ENCODE measurements at regions not wholly inside any gene's neighbourhood (a gene's known extent, or its start where the extent isn't known, plus 50 kb on each side); places are given as distances from the start of the nearest gene placed in this dataset.

DNA sequence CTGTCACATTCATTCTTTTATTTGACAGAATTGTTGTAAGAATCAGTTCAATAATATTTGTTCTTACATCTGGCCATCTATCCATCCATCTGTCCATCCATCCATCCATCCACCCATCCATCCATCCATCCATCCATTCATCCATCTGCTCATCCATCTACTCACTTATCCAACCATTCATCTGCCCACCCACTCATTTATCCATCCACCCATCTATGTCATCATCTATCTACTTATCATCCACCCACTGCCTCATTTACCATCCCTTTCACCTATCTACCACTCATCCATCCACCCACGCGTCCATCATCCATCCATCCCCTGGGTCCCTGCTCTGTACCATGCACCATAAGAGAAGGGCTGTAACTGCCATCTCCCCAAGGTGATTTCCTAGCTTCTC, 134.1 kb downstream of the FOXD2 start:
- Histone ChIP-seq H3K27ac (no peak overlapping the region), H3K9me3 (replicated peaks in 1 of 3) (no peaks in the 10 kb centered on the region), H3K4me3 (no peak overlapping the region), H3K27me3 (no peaks in the 10 kb centered on the region), H3K4me1 (replicated peaks in 1 of 2) (peaks cover 0 to 9% of the 10 kb centered on the region in 2 donors), H3K36me3 (replicated peaks in 1 of 2) (no peaks in the 10 kb centered on the region)
- TF ChIP-seq CTCF (IDR thresholded peaks at IDR 0.05) (no peak), POLR2A (IDR thresholded peaks at IDR 0.05) (no peak)
- intact Hi-C loops (cut with DNase I): no loop called here
- DNase-seq: no peak
- 95 to 100% (median 99%) methylated on average over 2 of the region's 2 CpGs for WGBS, 4 donors

- H3K27me3 ChIP-seq: no peaks in the 10 kb centered on the region
- no peak overlapping the region for H3K27ac ChIP-seq
- peaks cover 0 to 9% of the 10 kb centered on the region in 2 donors for H3K4me1 ChIP-seq (replicated peaks in 1 of 2)
- H3K4me3 ChIP-seq: no peak overlapping the region
- DNase-seq: no peak
- no peak for TF ChIP-seq CTCF (IDR thresholded peaks at IDR 0.05)
- no peak for TF ChIP-seq POLR2A (IDR thresholded peaks at IDR 0.05)
- H3K36me3 ChIP-seq (replicated peaks in 1 of 2): no peaks in the 10 kb centered on the region
- 82 to 93% (median 88%) methylated on average over 4 to 13 of the region's 13 CpGs for WGBS, 4 donors
- intact Hi-C loops (cut with DNase I): no loop called here
- no peaks in the 10 kb centered on the region for H3K9me3 ChIP-seq (replicated peaks in 1 of 3)
Observed at GRCh38 chr1:47572731-47573430, 135.0 kb downstream of the FOXD2 start.

- no peaks in the 10 kb centered on the region for H3K36me3 ChIP-seq (replicated peaks in 1 of 2)
- H3K4me1 ChIP-seq (replicated peaks in 1 of 2): peaks cover 0 to 6% of the 10 kb centered on the region in 2 donors
- H3K27ac ChIP-seq: no peak overlapping the region
- TF ChIP-seq CTCF (IDR thresholded peaks at IDR 0.05) (no peak), POLR2A (IDR thresholded peaks at IDR 0.05) (no peak)
- no peaks in the 10 kb centered on the region for H3K9me3 ChIP-seq (replicated peaks in 1 of 3)
- H3K4me3 ChIP-seq: no peak overlapping the region
- no peaks in the 10 kb centered on the region for H3K27me3 ChIP-seq
- intact Hi-C loops (cut with DNase I): no loop called here
- DNase-seq: no peak
- 67 to 87% (median 82%) methylated on average over 7 to 15 of the region's 15 CpGs for WGBS, 4 donors
Observed at GRCh38 chr1:47574451-47575165, 136.8 kb downstream of the FOXD2 start.

GRCh38 chr1:47575855-47576757, 138.3 kb downstream of the FOXD2 start:
- H3K27me3 ChIP-seq: no peaks in the 10 kb centered on the region
- 79 to 84% (median 81%) methylated on average over 9 to 10 of the region's 10 CpGs for WGBS, 4 donors
- intact Hi-C loops (cut with DNase I): no loop called here
- no peaks in the 10 kb centered on the region for H3K9me3 ChIP-seq (replicated peaks in 1 of 3)
- no peak for DNase-seq
- TF ChIP-seq POLR2A (IDR thresholded peaks at IDR 0.05) (no peak), CTCF (IDR thresholded peaks at IDR 0.05) (no peak)
- no peak overlapping the region for H3K4me3 ChIP-seq
- H3K4me1 ChIP-seq (replicated peaks in 1 of 2): no peaks in the 10 kb centered on the region
- no peak overlapping the region for H3K27ac ChIP-seq
- no peaks in the 10 kb centered on the region for H3K36me3 ChIP-seq (replicated peaks in 1 of 2)
